ENCODE measurements at regions not wholly inside any gene's neighbourhood (a gene's known extent, or its start where the extent isn't known, plus 50 kb on each side); places are given as distances from the start of the nearest gene placed in this dataset.
"Not testable (repeated sequence)": the region's sequence is repeated elsewhere in the genome, so short reads cannot be mapped to it uniquely, and the experiment has no call there.

GRCh38 chr2:23042216-23042906, 342.6 kb upstream of the KLHL29 start:
- Histone ChIP-seq H3K27me3 (no peaks in the 10 kb centered on the region), H3K9ac (ENCODE audit: low read depth in 2 of 2, low read length in 2 of 2) (no peak overlapping the region), H3K4me1 (no peaks in the 10 kb centered on the region), H3K27ac (no peak overlapping the region), H3K9me3 (no peaks in the 10 kb centered on the region), H3K36me3 (no peaks in the 10 kb centered on the region), H3K4me3 (no peak overlapping the region)
- intact Hi-C loops (cut with DNase I), result no loop called here
- DNase-seq, result no peak
- TF ChIP-seq CTCF (IDR thresholded peaks at IDR 0.05), result no peak

GRCh38 chr2:23050388-23050787, 334.6 kb upstream of the KLHL29 start:
- DNase-seq, result no peak
- TF ChIP-seq CTCF (IDR thresholded peaks at IDR 0.05), result no peak
- Histone ChIP-seq H3K36me3 (no peaks in the 10 kb centered on the region), H3K4me3 (no peak overlapping the region), H3K27me3 (no peaks in the 10 kb centered on the region), H3K9me3 (no peaks in the 10 kb centered on the region), H3K9ac (ENCODE audit: low read depth in 2 of 2, low read length in 2 of 2) (no peak overlapping the region), H3K4me1 (no peaks in the 10 kb centered on the region), H3K27ac (no peak overlapping the region)
- intact Hi-C loops (cut with DNase I), result no loop called here

GRCh38 chr2:23053601-23054000, 331.4 kb upstream of the KLHL29 start:
- H3K9me3 ChIP-seq, result no peaks in the 10 kb centered on the region
- intact Hi-C loops (cut with DNase I), result no loop called here
- DNase-seq, result no peak
- H3K27me3 ChIP-seq, result no peaks in the 10 kb centered on the region
- H3K36me3 ChIP-seq, result no peaks in the 10 kb centered on the region
- TF ChIP-seq CTCF (IDR thresholded peaks at IDR 0.05), result no peak
- H3K4me3 ChIP-seq, result no peak overlapping the region
- no peak overlapping the region for H3K27ac ChIP-seq
- no peak overlapping the region for H3K9ac ChIP-seq (ENCODE audit: low read depth in 2 of 2, low read length in 2 of 2)
- H3K4me1 ChIP-seq, result no peaks in the 10 kb centered on the region

- intact Hi-C loops (cut with DNase I), result no loop called here
- no peak for DNase-seq
- no peaks in the 10 kb centered on the region for H3K36me3 ChIP-seq
Observed at GRCh38 chr2:23055251-23055650, 329.7 kb upstream of the KLHL29 start.

GRCh38 chr2:23056846-23057245, 328.1 kb upstream of the KLHL29 start:
- H3K9me3 ChIP-seq; H3K4me3 ChIP-seq; H3K27me3 ChIP-seq; intact Hi-C loops (cut with DNase I); H3K9ac ChIP-seq (ENCODE audit: low read depth in 2 of 2, low read length in 2 of 2); H3K27ac ChIP-seq; H3K36me3 ChIP-seq; H3K4me1 ChIP-seq; DNase-seq: not testable (repeated sequence)

More at GRCh38 chr2:23055251-23055650, 329.7 kb upstream of the KLHL29 start:
- Histone ChIP-seq H3K27ac (no peak overlapping the region), H3K9me3 (no peaks in the 10 kb centered on the region), H3K4me3 (no peak overlapping the region), H3K4me1 (no peaks in the 10 kb centered on the region), H3K9ac (ENCODE audit: low read depth in 2 of 2, low read length in 2 of 2) (no peak overlapping the region), H3K27me3 (no peaks in the 10 kb centered on the region)
- TF ChIP-seq CTCF (IDR thresholded peaks at IDR 0.05), result no peak

- intact Hi-C loops (cut with DNase I), result no loop called here
- Histone ChIP-seq H3K9me3 (no peaks in the 10 kb centered on the region), H3K27me3 (no peaks in the 10 kb centered on the region), H3K4me1 (no peaks in the 10 kb centered on the region), H3K36me3 (no peaks in the 10 kb centered on the region), H3K27ac (no peak overlapping the region), H3K9ac (ENCODE audit: low read depth in 2 of 2, low read length in 2 of 2) (no peak overlapping the region), H3K4me3 (no peak overlapping the region)
- no peak for DNase-seq
- TF ChIP-seq CTCF (IDR thresholded peaks at IDR 0.05), result no peak
Observed at GRCh38 chr2:23058435-23058834, 326.5 kb upstream of the KLHL29 start.

Data from colonic mucosa (tissue), 4 donors.